GM12878 (cell line): ENCODE measurements at regions not wholly inside any gene's neighbourhood (a gene's known extent, or its start where the extent isn't known, plus 50 kb on each side); places are given as distances from the start of the nearest gene placed in this dataset.

ENCODE experiments used
- CUX1 ChIP-seq: IDR thresholded peaks from 2 replicates; pipeline ENCODE4 v1.6.1; 2012; ENCODE audit warnings: improper control_type of control experiment, low read depth, low read length; ENCODE audit not compliant: insufficient replicate concordance
- IKZF1 ChIP-seq: fragments of 450-650 bp; conservative IDR thresholded peaks from 2 replicates; pipeline ENCODE4 v1.6.1; 2017; ENCODE audit warnings: antibody characterized with exemption, mild to moderate bottlenecking
- JUNB ChIP-seq: IDR thresholded peaks from 2 replicates; pipeline ENCODE4 v1.6.1; 2016; ENCODE audit warnings: antibody characterized with exemption, mild to moderate bottlenecking
- MEF2A ChIP-seq: IDR thresholded peaks from 2 replicates; pipeline ENCODE4 v1.6.1; 2011; ENCODE audit warnings: low read depth, mild to moderate bottlenecking, low read length, moderate library complexity; ENCODE audit not compliant: insufficient read depth
- MYC ChIP-seq: IDR thresholded peaks from 2 replicates; pipeline ENCODE4 v1.6.1; 2011; ENCODE audit warnings: mild to moderate bottlenecking, low read length, moderate library complexity, inconsistent platforms; ENCODE audit not compliant: insufficient read depth, insufficient replicate concordance, insufficient read length, severe bottlenecking
- PML ChIP-seq: IDR thresholded peaks from 2 replicates; pipeline ENCODE4 v1.6.1; 2012; ENCODE audit warnings: low read length, inconsistent platforms
- RELA ChIP-seq: fragments of 450-650 bp; IDR thresholded peaks from 2 replicates; pipeline ENCODE4 v1.8.0; 2014; ENCODE audit warnings: borderline replicate concordance; ENCODE audit not compliant: partially characterized antibody
- SMC3 ChIP-seq: IDR thresholded peaks from 2 replicates; pipeline ENCODE4 v1.6.1; 2011; ENCODE audit warnings: low read length, improper control_type of control experiment, borderline replicate concordance
- ZNF207 ChIP-seq: fragments of 450-650 bp; IDR thresholded peaks from 2 replicates; pipeline ENCODE4 v1.6.1; 2014; ENCODE audit warnings: antibody characterized with exemption, mild to moderate bottlenecking, borderline replicate concordance
- ZNF24 ChIP-seq: fragments of 450-650 bp; IDR thresholded peaks from 2 replicates; pipeline ENCODE4 v1.6.1; 2017; ENCODE audit warnings: antibody characterized with exemption, mild to moderate bottlenecking
- TF ChIP-seq, protein P1 (sequence below): fragments of 150-350 bp; IDR thresholded peaks from 2 replicates; pipeline ENCODE4 v1.6.1; 2016; ENCODE audit warnings: low read depth, low read length
- TF ChIP-seq, protein P2 (sequence below): IDR thresholded peaks from 2 replicates; pipeline ENCODE4 v1.6.1; 2011; ENCODE audit warnings: borderline replicate concordance, low read depth, mild to moderate bottlenecking, moderate library complexity, mixed read lengths, low read length; ENCODE audit not compliant: insufficient read depth; ENCODE audit errors: extremely low read length

DNA sequence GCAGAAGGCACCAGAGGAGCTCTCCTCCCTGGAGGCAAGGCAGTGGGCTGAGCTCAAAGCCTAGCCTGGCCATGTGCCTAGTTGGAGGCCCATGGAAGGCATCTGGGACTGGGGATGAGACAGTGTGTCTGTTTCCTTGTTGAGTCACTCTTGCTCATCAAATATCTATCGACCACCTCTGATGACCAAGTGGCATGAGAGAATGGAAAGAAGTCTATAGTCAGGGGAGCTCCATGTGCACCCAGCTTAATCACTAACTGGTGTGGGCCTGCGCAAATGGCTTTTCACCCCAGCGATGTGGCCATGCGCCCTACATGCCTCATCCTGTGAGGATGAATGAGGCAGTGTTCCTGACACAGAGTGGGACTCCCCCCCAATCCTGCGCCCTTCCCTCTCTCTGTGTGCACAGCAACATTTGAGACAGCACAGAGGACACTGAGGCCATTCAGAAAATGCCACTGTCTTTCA is 229.9 kb downstream of the RPS24 start (continued):
- TF ChIP-seq, protein P1, sequence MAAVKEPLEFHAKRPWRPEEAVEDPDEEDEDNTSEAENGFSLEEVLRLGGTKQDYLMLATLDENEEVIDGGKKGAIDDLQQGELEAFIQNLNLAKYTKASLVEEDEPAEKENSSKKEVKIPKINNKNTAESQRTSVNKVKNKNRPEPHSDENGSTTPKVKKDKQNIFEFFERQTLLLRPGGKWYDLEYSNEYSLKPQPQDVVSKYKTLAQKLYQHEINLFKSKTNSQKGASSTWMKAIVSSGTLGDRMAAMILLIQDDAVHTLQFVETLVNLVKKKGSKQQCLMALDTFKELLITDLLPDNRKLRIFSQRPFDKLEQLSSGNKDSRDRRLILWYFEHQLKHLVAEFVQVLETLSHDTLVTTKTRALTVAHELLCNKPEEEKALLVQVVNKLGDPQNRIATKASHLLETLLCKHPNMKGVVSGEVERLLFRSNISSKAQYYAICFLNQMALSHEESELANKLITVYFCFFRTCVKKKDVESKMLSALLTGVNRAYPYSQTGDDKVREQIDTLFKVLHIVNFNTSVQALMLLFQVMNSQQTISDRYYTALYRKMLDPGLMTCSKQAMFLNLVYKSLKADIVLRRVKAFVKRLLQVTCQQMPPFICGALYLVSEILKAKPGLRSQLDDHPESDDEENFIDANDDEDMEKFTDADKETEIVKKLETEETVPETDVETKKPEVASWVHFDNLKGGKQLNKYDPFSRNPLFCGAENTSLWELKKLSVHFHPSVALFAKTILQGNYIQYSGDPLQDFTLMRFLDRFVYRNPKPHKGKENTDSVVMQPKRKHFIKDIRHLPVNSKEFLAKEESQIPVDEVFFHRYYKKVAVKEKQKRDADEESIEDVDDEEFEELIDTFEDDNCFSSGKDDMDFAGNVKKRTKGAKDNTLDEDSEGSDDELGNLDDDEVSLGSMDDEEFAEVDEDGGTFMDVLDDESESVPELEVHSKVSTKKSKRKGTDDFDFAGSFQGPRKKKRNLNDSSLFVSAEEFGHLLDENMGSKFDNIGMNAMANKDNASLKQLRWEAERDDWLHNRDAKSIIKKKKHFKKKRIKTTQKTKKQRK: no peak
- TF ChIP-seq MEF2A: no peak
- no peak for TF ChIP-seq IKZF1
- TF ChIP-seq, protein P2, sequence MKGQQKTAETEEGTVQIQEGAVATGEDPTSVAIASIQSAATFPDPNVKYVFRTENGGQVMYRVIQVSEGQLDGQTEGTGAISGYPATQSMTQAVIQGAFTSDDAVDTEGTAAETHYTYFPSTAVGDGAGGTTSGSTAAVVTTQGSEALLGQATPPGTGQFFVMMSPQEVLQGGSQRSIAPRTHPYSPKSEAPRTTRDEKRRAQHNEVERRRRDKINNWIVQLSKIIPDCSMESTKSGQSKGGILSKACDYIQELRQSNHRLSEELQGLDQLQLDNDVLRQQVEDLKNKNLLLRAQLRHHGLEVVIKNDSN: no peak
- TF ChIP-seq CUX1: no peak
- TF ChIP-seq ZNF24: no peak
- TF ChIP-seq JUNB: no peak
- TF ChIP-seq PML: no peak
- TF ChIP-seq RELA: no peak
- TF ChIP-seq SMC3: no peak
- TF ChIP-seq ZNF207: no peak
- TF ChIP-seq MYC: no peak
